ENCODE measurements at regions not wholly inside any gene's neighbourhood (a gene's known extent, or its start where the extent isn't known, plus 50 kb on each side); places are given as distances from the start of the nearest gene placed in this dataset.

DNA sequence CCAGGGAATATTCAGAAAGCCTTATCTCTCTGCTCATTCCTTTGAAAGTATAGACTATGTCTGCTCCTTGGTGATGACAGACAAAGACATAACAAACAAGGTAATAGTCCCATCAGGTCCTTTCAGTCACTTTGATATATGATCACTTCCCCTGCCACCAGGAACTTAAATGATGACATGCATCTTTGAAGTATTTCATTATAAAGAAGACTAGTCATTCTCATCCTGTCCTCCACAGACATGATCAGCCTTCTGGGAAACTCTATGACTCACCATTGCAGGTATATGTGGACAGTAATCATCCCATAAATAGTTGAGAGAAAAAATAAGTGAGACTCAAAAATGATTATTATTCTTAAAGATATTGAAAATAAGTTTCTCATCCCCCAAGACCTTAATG, 117.5 kb upstream of the VCX2 start:
- no peak for TF ChIP-seq EP300 (IDR thresholded peaks at IDR 0.05)
- TF ChIP-seq, protein P1, sequence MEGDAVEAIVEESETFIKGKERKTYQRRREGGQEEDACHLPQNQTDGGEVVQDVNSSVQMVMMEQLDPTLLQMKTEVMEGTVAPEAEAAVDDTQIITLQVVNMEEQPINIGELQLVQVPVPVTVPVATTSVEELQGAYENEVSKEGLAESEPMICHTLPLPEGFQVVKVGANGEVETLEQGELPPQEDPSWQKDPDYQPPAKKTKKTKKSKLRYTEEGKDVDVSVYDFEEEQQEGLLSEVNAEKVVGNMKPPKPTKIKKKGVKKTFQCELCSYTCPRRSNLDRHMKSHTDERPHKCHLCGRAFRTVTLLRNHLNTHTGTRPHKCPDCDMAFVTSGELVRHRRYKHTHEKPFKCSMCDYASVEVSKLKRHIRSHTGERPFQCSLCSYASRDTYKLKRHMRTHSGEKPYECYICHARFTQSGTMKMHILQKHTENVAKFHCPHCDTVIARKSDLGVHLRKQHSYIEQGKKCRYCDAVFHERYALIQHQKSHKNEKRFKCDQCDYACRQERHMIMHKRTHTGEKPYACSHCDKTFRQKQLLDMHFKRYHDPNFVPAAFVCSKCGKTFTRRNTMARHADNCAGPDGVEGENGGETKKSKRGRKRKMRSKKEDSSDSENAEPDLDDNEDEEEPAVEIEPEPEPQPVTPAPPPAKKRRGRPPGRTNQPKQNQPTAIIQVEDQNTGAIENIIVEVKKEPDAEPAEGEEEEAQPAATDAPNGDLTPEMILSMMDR (IDR thresholded peaks at IDR 0.05), result no peak
- TF ChIP-seq POLR2A (IDR thresholded peaks at IDR 0.05), result no peak

Data from gastroesophageal sphincter (tissue), 3 donors.